Motor neuron (in vitro differentiated cells): ENCODE measurements at regions not wholly inside any gene's neighbourhood (a gene's known extent, or its start where the extent isn't known, plus 50 kb on each side); places are given as distances from the start of the nearest gene placed in this dataset.
"Not testable (repeated sequence)": the region's sequence is repeated elsewhere in the genome, so short reads cannot be mapped to it uniquely, and the experiment has no call there.

Experiments used
- ATAC-seq, 8 experiments: fragments of 200-7000 bp; cut with Tn5 transposase; replicated peaks in 6 of 8; 2 replicates each; pipeline ENCODE4 v1.8.0; 2021; ENCODE audit warnings: mild to moderate bottlenecking in 8 of 8, moderate library complexity in 8 of 8
- H3K27ac ChIP-seq, 2 donors: fragments of 250-450 bp; sonication (Bioruptor Pico); 2 replicates each; pipeline ENCODE4 v1.9.0; 2021; ENCODE audit warnings: antibody characterized with exemption in 2 of 2, mild to moderate bottlenecking in 2 of 2, moderate library complexity in 1 of 2
- H3K4me1 ChIP-seq, 2 donors: fragments of 250-450 bp; sonication (Bioruptor Pico); replicated peaks in 1 of 2; 2 replicates each; pipeline ENCODE4 v1.6.1; 2021; ENCODE audit warnings: antibody characterized with exemption in 2 of 2, mild to moderate bottlenecking in 2 of 2, moderate library complexity in 1 of 2
- H3K4me3 ChIP-seq, 5 donors: fragments of 250-450 bp; sonication (Bioruptor Pico); 2 replicates each; pipeline ENCODE4 v1.9.0; 2021; ENCODE audit warnings: antibody characterized with exemption in 5 of 5, mild to moderate bottlenecking in 5 of 5, moderate library complexity in 4 of 5
- WGBS, 10 experiments: fragments of 450-650 bp; shearing (Covaris generic); methylation state at CpG; one replicate each; pipeline ENCODE4 v1.0.0; 2022; 5-methylcytosine and 5-hydroxymethylcytosine counted together
- in situ Hi-C, 9 experiments: fragments of 400-800 bp; cut with MboI; loops; one replicate each; pipeline ENCODE4 v1.15.0; 2021; ENCODE audit warnings: low sequenced_read_pairs in 9 of 9, low pct_unique_long_range_greater_than_20kb in 2 of 9; ENCODE audit not compliant: unreplicated experiment in 9 of 9

DNA sequence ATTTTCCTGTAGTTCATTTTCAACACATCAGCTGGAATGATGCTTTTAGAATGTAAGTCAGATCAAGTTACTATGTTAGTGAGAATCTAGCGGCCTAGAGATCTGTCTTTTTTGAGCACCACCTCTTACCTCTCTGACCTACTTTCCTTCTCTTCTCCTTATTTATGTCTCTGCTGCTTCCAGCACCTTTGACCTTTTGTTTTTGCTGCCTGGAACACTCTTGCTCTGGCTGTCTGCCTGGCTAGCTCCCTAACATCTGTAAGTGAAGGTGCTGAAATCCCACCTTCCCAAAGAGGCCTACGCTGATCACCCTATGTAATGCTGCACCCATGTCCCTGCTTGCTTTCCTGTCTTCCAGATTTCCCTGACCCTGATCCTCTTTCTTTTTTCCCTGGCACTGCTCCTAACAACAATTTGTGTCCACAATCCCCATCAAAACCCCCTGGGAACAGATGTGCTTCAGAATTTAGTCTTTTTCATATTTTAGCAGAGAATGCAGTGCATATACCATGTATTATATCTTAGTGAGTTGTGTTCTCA is 87.8 kb downstream of the RFPL4B start:
- no peak for ATAC-seq
- no peak overlapping the region for H3K4me3 ChIP-seq
- H3K27ac ChIP-seq: peak overlapping the region; percentile 16 to 22
- peaks cover 29 to 47% of the 10 kb centered on the region in 2 donors for H3K4me1 ChIP-seq
- in situ Hi-C loops: no loop called here
- WGBS, 10 experiments: 67 to 100% (median 88%) methylated on average over 1 to 2 of the region's 2 CpGs; no CpG with 5 or more reads in 2 of the 10 experiments

DNA sequence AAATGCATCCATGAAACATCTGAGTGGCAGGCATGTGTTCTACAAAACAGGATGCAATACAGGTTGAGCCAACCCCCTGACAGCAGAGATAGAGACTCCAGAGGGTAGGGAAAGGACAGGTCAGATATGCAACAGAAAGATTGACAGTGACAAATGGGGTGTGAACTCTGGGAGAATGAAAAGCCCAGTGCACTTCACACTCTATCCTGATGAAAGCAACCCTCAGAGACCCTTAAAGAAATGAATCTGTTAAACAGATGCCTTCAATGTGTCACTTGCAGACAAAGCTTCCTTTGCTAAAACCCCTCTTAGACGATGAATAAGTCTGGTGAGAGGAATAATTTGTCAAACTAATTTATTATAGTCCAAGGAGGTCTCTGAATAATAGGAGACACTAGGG is 89.9 kb downstream of the RFPL4B start:
- ATAC-seq: peak in 5 of 8 experiments; percentile 90 to 95 (median 94)
- no peak overlapping the region for H3K4me3 ChIP-seq
- in situ Hi-C loops: no loop called here
- 0 to 100% (median 20%) methylated on average over 1 of the region's 1 CpG; no CpG with 5 or more reads in 4 of the 10 experiments for WGBS, 10 experiments
- H3K27ac ChIP-seq: no peak overlapping the region
- H3K4me1 ChIP-seq: peaks cover 29 to 47% of the 10 kb centered on the region in 2 donors

DNA sequence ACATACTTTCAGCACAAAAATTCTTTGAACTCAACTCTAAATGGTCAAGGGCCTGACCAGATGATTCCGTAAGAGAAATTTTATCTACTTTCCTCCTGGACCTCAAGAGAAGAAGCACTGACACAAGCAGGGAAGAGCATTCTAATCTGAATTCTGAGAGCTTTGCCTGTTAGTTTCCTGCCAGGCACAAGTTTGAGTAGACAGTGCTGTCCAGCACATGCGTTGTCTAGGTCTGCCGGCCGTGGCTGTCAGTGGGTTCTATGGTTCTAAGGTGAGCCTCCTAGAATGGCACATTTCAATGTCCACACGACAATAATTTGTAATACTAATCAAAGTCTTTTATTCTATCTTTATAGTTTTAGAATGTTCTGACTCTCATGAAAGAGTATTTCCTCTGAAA is 91.9 kb downstream of the RFPL4B start:
- no peak for ATAC-seq
- Histone ChIP-seq H3K4me3 (no peak overlapping the region), H3K27ac (no peak overlapping the region), H3K4me1 (peaks cover 43 to 64% of the 10 kb centered on the region in 2 donors)
- in situ Hi-C loops: no loop called here
- WGBS, 10 experiments: 10 to 100% (median 86%) methylated on average over 1 to 5 of the region's 5 CpGs

DNA sequence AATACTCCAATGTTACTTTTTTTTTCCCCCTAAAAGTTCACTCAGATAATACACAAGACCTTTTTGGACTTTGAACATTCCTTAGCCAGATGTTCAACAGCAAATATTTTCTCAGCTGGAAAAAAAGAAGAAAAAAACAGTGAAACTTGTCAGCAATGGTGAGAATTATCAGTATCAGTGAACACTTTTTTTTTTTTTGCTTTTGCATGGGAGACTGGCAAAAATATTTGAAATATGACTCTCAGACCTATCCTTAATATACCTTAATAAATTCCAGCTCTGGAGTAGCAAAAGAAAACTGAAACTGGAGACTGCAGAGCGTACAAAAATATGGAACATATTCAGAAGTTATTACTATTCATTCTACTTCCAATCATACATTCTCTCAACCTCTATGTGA is 92.3 kb downstream of the RFPL4B start:
- peaks cover 43 to 64% of the 10 kb centered on the region in 2 donors for H3K4me1 ChIP-seq
- no peak overlapping the region for H3K27ac ChIP-seq
- no peak overlapping the region for H3K4me3 ChIP-seq
- in situ Hi-C loops: no loop called here
- WGBS, 10 experiments: 67 to 100% (median 100%) methylated on average over 1 of the region's 1 CpG; no CpG with 5 or more reads in 1 of the 10 experiments
- no peak for ATAC-seq

DNA sequence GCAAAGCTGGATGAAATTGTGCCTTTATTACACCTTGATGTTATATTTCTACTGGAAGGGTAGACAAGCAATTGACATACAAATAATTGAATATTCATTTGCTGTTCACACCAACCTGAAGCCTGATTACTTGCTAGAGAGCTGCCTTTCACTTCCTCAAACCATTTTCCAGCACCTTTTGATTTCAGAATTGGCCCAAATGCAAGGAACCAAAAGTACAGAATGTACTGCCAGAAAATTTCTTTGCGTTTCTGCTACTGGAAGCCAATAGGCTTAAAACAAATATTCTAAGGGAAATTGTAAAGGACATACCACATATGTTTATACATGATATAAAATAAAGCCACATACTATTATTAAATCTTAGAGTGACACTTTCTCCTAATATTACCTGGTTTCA is 94.5 kb downstream of the RFPL4B start:
- 83 to 100% (median 100%) methylated on average over 1 of the region's 1 CpG; no CpG with 5 or more reads in 4 of the 10 experiments for WGBS, 10 experiments
- no peak for ATAC-seq
- Histone ChIP-seq H3K4me1 (peaks cover 30 to 42% of the 10 kb centered on the region in 2 donors), H3K27ac (no peak overlapping the region), H3K4me3 (no peak overlapping the region)
- in situ Hi-C loops: no loop called here

DNA sequence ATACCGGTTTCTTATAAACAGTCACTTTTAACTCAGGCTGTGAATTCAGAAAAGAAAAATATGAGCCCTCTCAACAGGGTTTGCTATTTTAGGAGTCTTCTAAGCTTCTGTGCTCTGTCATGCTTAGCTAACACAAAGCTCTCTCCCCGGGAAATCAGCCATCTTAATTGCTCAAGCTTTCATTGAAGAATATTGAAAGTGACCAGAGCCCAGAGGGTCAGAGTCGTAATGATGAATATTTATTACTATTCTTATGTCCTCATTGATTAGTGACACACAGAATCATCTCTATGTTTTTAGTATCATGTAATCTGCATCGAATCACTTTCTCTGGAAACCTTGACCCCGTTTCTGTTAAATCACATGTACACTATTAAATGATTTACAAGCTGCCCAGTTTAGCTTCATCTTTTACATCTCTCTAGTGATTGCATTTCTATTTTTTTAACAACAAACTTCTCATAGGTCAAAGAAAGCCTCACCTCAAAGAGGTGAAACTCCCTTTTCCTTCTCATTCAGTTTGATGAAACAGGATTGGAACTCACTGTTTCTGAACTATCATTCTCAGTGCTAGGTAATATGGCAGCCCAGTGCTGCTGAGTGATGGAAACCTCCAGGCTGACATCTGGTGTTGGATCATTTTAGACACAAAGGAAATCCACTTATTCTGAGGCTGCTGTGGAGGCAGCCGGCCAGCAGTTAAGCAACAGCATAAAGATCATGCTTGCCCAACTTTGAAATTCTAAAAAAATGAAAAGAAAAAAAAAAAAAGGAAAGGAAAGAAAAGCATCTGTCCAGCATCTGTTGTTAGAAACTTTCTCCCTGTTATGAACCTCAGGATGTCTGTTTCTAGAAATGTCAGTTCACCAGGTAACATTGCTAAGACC is 96.3 kb downstream of the RFPL4B start:
- Histone ChIP-seq H3K4me3 (no peak overlapping the region), H3K27ac (peak overlapping the region; percentile 19 to 34), H3K4me1 (peaks cover 15 to 24% of the 10 kb centered on the region in 2 donors)
- in situ Hi-C loops: no loop called here
- 0 to 50% (median 32%) methylated on average over 2 to 6 of the region's 6 CpGs; no CpG with 5 or more reads in 1 of the 10 experiments for WGBS, 10 experiments
- peak; percentile 62 to 99 (median 87) for ATAC-seq

DNA sequence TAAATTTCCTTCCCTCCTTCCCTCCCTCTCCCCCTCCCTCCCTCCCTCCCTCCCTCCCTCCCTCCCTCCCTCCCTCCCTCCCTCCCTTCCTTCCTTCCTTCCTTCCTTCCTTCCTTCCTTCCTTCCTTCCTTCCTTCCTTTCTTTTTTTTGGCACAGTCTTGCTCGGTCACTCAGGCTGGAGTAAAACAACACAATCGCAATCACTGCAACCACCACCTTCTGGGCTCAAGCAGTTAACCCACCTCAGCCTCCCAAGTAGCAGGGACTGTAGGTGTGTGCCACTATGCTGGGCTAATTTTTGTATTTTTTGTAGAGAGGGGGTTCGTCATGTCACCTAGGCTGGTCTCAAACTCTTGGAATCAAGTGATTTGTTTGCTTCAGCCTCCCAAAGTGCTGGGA is 101.7 kb downstream of the RFPL4B start:
- H3K4me1 ChIP-seq, ATAC-seq, H3K27ac ChIP-seq, in situ Hi-C loops, H3K4me3 ChIP-seq: not testable (repeated sequence)
- WGBS, 10 experiments: 33 to 100% (median 90%) methylated on average over 1 to 2 of the region's 3 CpGs; no CpG with 5 or more reads in 5 of the 10 experiments

DNA sequence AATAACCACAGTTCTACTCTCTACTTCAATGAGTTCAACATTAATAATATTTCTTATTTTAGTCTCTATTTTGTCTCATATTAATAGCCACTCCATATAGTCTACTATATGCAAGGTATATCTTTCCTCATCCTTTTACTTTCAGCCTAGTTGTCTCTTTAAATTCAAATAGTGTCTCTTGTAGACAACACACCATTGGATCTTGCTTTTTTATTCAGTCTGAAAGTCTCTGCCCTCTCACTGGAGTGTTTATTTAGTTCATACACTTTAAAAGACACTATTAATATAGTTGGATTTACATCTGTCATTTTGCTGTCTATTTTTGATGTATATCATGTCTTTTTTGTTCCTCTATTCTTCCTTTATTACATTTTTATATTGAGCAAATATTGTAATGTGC is 103.5 kb downstream of the RFPL4B start:
- no peak for ATAC-seq
- Histone ChIP-seq H3K4me3 (no peak overlapping the region), H3K4me1 (no peaks in the 10 kb centered on the region), H3K27ac (no peak overlapping the region)
- in situ Hi-C loops: no loop called here

DNA sequence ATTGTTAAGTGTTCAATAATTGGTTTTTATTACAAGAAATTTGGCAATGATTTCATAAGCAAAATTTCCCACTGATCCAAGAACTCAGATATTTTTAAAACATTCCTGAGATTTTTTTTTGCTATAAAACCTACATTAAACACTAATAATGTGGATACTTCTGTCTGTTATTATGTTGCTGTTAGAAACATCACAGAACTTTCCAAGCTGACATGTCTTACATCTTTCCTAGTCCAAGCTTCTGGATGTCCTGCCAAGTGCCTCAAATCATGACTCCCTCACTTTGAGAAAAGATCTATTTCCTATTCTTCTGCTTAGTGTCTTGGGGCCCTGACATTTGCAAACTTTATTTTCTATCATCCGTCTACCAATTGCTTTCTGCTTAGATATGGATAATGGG is 110.8 kb downstream of the RFPL4B start:
- Histone ChIP-seq H3K4me1 (peaks cover 15 to 37% of the 10 kb centered on the region in 2 donors), H3K27ac (no peak overlapping the region), H3K4me3 (no peak overlapping the region)
- in situ Hi-C loops: no loop called here
- ATAC-seq: no peak
- WGBS, 10 experiments: 14 to 100% (median 92%) methylated on average over 1 of the region's 1 CpG; no CpG with 5 or more reads in 6 of the 10 experiments

DNA sequence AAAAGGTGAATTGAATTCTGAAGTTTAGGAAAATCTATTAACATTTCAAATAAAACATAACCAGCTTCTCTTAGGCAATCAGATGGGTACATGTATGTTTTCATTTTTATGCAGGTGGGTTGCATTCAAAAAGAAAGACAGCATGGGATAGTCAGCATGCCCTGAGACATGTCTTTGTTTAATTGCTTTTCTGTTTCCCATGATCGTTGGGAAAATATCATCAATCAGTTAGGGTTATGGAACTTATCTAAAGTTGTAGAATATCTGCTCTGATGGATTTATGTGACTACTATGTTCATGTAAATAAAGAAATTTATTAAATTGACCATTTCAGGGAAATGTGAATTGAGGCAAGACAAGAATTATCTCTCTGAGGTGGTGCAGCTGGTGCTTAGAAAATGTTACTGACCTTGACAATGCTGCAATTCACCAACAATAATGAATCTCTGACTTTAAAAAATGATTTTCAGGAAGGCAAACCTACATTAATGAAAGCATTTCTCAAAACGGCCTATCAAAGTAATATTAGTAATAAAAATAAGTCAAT is 112.7 kb downstream of the RFPL4B start:
- WGBS, 10 experiments: 17 to 50% (median 23%) methylated on average over 1 to 2 of the region's 2 CpGs
- ATAC-seq: peak in 3 of 8 experiments; percentile 42 to 75 (median 74)

DNA sequence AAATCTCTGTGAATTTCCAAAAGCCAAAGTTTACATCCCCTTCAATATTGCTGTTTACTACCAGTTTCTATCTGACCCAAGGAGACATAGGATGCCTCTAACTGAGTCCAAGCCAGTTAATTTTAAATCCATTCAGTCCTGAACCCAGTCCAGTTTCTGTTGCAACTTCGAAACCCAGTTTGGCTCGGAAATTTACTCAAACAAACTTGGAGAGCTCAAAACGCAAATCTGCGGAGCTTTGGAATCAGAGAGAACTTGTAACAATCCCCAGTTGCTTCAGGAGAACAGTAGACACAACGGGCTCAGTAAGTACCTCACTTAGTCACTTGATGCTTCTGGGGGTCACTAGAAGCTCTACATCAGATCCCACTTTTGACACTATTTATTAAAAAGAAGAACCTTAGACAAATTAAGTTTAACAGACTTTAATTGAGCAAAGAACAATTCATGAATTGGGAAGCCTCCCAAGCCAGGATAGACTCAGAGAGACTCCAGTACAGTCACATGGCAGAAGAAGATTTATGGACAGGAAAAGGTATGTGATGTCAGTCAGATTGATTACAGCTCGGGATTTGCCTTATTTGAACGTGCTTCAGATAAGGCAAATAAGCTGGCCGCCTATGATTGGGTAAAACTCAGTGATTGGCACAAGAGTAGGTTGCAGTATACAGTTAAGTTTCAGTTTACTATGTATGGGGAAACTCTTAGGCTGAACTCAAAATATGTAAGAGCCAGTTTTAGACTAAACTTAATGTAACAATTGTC is 118.0 kb downstream of the RFPL4B start:
- H3K27ac ChIP-seq: no peak overlapping the region
- in situ Hi-C loops: no loop called here
- H3K4me1 ChIP-seq: peaks cover 0 to 8% of the 10 kb centered on the region in 2 donors
- whole genome bisulfite sequencing, 10 experiments: 35 to 94% (median 84%) methylated on average over 3 to 8 of the region's 8 CpGs
- no peak overlapping the region for H3K4me3 ChIP-seq
- no peak for ATAC-seq

More for the DNA sequence above, 112.7 kb downstream of the RFPL4B start:
- H3K27ac ChIP-seq: no peak overlapping the region
- in situ Hi-C loops: no loop called here
- H3K4me3 ChIP-seq: no peak overlapping the region
- peaks cover 15 to 37% of the 10 kb centered on the region in 2 donors for H3K4me1 ChIP-seq

DNA sequence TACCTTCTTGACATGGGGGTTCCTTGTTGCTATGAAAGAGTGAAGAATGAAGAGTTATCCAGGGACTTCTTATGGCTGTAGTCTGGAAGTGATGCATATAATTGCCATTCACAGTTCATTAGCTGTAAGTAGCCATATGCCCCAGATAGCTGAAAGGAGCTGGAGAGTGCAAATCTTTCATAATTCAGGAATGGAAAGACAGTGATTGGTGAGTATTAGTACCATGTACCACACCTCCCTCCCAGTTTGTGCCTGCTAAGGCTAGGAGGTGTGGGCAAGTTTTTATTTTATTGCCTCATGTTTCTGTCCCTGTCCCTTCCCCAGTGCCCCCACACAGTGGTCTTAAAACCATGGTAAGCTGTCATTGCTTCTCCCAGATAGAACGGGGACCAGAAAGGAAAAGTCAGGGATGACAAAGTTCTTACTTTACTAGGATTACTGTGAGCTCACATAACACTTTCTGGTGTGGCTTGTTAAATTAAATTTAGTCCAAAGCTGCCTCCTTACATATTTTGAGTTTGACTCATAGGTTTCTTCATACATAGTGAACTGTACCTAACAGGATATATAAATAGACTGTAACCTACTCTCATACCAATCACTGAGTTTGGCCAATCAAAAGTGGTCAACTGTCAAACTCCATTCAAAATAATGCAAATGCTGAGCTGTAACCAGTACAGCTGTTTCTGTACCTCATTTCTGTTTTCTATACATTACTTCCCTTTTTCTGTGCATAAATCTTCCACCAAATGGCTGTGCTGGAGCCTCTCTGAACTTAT is 119.4 kb downstream of the RFPL4B start:
- Histone ChIP-seq H3K4me3 (no peak overlapping the region), H3K4me1 (no peaks in the 10 kb centered on the region), H3K27ac (no peak overlapping the region)
- 50 to 100% (median 83%) methylated on average over 1 of the region's 1 CpG; no CpG with 5 or more reads in 5 of the 10 experiments for WGBS, 10 experiments
- in situ Hi-C loops: no loop called here
- ATAC-seq: peak in 2 of 8 experiments; percentile 55 to 86
